SK-N-SH (cell line): ENCODE measurements at regions not wholly inside any gene's neighbourhood (a gene's known extent, or its start where the extent isn't known, plus 50 kb on each side); places are given as distances from the start of the nearest gene placed in this dataset.

Experiments used
- CTCF ChIA-PET: fragments of 300-600, 350-600 bp; formaldehyde crosslinking; extraction: SDS; loops from one replicate; lab custom pipeline; 2021; lab: Yijun Ruan, JAX
- POLR2A ChIA-PET: fragments of 350-600 bp; sonication (Branson Sonifier 250); formaldehyde crosslinking; extraction: SDS; loops from one replicate; lab custom pipeline; 2020; ENCODE audit warnings: antibody characterized with exemption, inconsistent platforms; lab: Yijun Ruan, JAX
- DNase-seq: peaks from one replicate; pipeline ENCODE4 v3.0.0; 2012
- H2AFZ ChIP-seq: fragments of 200-600 bp; sonication (generic); 2 replicates; pipeline ENCODE4 v1.8.1; 2016; ENCODE audit warnings: antibody characterized with exemption, mild to moderate bottlenecking, low read depth
- H3F3A ChIP-seq: fragments of 200-600 bp; sonication (generic); replicated peaks from 2 replicates; pipeline ENCODE3; 2016; ENCODE audit warnings: antibody characterized with exemption, mild to moderate bottlenecking; ENCODE audit not compliant: insufficient read depth
- H3K27ac ChIP-seq, 2 experiments: fragments of 200-500 bp in 1 of 2; fragments of 200-600 bp in 1 of 2; sonication (Bioruptor generic) in 1 of 2; sonication (generic), shearing (Covaris generic) in 1 of 2; 2 replicates each; pipeline versions ENCODE4 v1.5.1 to v1.6.1; 2014 to 2016; ENCODE audit warnings: low read depth in 2 of 2, inconsistent platforms in 1 of 2, low read length in 1 of 2, mild to moderate bottlenecking in 1 of 2, mixed read lengths in 1 of 2
- H3K27me3 ChIP-seq: fragments of 200-600 bp; sonication (generic), shearing (Covaris generic); 2 replicates; pipeline ENCODE4 v1.6.1; 2016; ENCODE audit warnings: mixed run types; ENCODE audit not compliant: insufficient read depth
- H3K36me3 ChIP-seq, 2 experiments: fragments of 200-500 bp in 1 of 2; fragments of 200-600 bp in 1 of 2; sonication (Bioruptor generic) in 1 of 2; sonication (generic) in 1 of 2; replicated peaks in 1 of 2; 2 replicates each; pipeline versions ENCODE3 to v1.5.1; 2014 to 2016; ENCODE audit warnings: low read length in 1 of 2, mild to moderate bottlenecking in 1 of 2; ENCODE audit not compliant: insufficient read depth in 2 of 2, control insufficient read depth in 1 of 2
- H3K4me1 ChIP-seq, 2 experiments: fragments of 200-500 bp in 1 of 2; fragments of 200-600 bp in 1 of 2; sonication (Bioruptor generic) in 1 of 2; sonication (generic), shearing (Covaris generic) in 1 of 2; 2 replicates each; pipeline versions ENCODE4 v1.5.1 to v1.6.1; 2014 to 2016; ENCODE audit warnings: low read depth in 1 of 2, low read length in 1 of 2, mixed run types in 1 of 2; ENCODE audit not compliant: insufficient read depth in 2 of 2, control insufficient read depth in 1 of 2
- H3K4me2 ChIP-seq: fragments of 200-600 bp; sonication (generic), shearing (Covaris generic); 2 replicates; pipeline ENCODE4 v1.6.1; 2017; ENCODE audit warnings: mixed run types
- H3K4me3 ChIP-seq, 2 experiments: fragments of 200-500 bp in 1 of 2; fragments of 200-600 bp in 1 of 2; sonication (Bioruptor generic) in 1 of 2; sonication (generic), shearing (Covaris generic) in 1 of 2; 2 replicates each; pipeline versions ENCODE4 v1.5.1 to v1.8.1; 2014 to 2016; ENCODE audit warnings: low read depth in 2 of 2, inconsistent platforms in 1 of 2, low read length in 1 of 2, mild to moderate bottlenecking in 1 of 2, mixed read lengths in 1 of 2, moderate library complexity in 1 of 2
- H3K79me2 ChIP-seq: fragments of 200-600 bp; sonication (generic); 2 replicates; pipeline ENCODE4 v1.8.1; 2017; ENCODE audit warnings: mild to moderate bottlenecking; ENCODE audit not compliant: insufficient read depth
- H3K9ac ChIP-seq: fragments of 200-600 bp; sonication (generic); 2 replicates; pipeline ENCODE4 v1.6.1; 2017; ENCODE audit warnings: mixed run types
- H3K9me2 ChIP-seq: fragments of 200-600 bp; sonication (generic); 2 replicates; pipeline ENCODE4 v1.6.1; 2017; ENCODE audit warnings: mixed run types
- H3K9me3 ChIP-seq: fragments of 200-600 bp; sonication (generic); 2 replicates; pipeline ENCODE4 v1.6.1; 2017; ENCODE audit warnings: mixed run types, mild to moderate bottlenecking, moderate library complexity
- H4K20me1 ChIP-seq: fragments of 200-600 bp; sonication (generic); 2 replicates; pipeline ENCODE4 v1.6.1; 2017; ENCODE audit warnings: mild to moderate bottlenecking, mixed run types; ENCODE audit not compliant: insufficient read depth
- CTCF ChIP-seq: fragments of 200-600 bp; sonication (generic); IDR thresholded peaks from 2 replicates; pipeline ENCODE4 v1.6.1; 2017; ENCODE audit warnings: antibody characterized with exemption, mild to moderate bottlenecking, moderate library complexity
- ELF1 ChIP-seq: IDR thresholded peaks from 2 replicates; pipeline ENCODE4 v1.4.0; 2012
- EP300 ChIP-seq, 2 experiments: IDR thresholded peaks; 2 replicates each; pipeline versions ENCODE4 v1.4.0 to v1.6.1; 2012; ENCODE audit warnings: borderline replicate concordance in 1 of 2, low read depth in 1 of 2, low read length in 1 of 2
- FOXM1 ChIP-seq: IDR thresholded peaks from 2 replicates; pipeline ENCODE4 v1.4.0; 2012; ENCODE audit warnings: low read depth, mild to moderate bottlenecking
- NFIC ChIP-seq: IDR thresholded peaks from 2 replicates; pipeline ENCODE4 v1.4.0; 2012; ENCODE audit warnings: borderline replicate concordance
- NRF1 ChIP-seq: IDR thresholded peaks from 2 replicates; pipeline ENCODE4 v1.6.1; 2012; ENCODE audit warnings: low read depth, mild to moderate bottlenecking, low read length
- PBX3 ChIP-seq: IDR thresholded peaks from 2 replicates; pipeline ENCODE4; 2012
- RCOR1 ChIP-seq: fragments of 150-350 bp; IDR thresholded peaks from 2 replicates; pipeline ENCODE4 v1.6.1; 2017; ENCODE audit warnings: antibody characterized with exemption, low read length
- RFX5 ChIP-seq: IDR thresholded peaks from 2 replicates; pipeline ENCODE4 v1.6.1; 2012; ENCODE audit warnings: mild to moderate bottlenecking, improper control_type of control experiment, low read length
- YY1 ChIP-seq: IDR thresholded peaks from 2 replicates; pipeline ENCODE4 v1.4.0; 2012; ENCODE audit warnings: low read depth, mild to moderate bottlenecking
- WGBS: methylation state at CpG from one replicate; pipeline ENCODE4 v1.1.6; 2017; ENCODE audit warnings: low lambda C conversion rate; 5-methylcytosine and 5-hydroxymethylcytosine counted together
- TF ChIP-seq, protein P1 (sequence below): fragments of 150-350 bp; IDR thresholded peaks from 2 replicates; pipeline ENCODE4 v1.6.1; 2017; ENCODE audit warnings: antibody characterized with exemption, low read length, low read depth, borderline replicate concordance

DNA sequence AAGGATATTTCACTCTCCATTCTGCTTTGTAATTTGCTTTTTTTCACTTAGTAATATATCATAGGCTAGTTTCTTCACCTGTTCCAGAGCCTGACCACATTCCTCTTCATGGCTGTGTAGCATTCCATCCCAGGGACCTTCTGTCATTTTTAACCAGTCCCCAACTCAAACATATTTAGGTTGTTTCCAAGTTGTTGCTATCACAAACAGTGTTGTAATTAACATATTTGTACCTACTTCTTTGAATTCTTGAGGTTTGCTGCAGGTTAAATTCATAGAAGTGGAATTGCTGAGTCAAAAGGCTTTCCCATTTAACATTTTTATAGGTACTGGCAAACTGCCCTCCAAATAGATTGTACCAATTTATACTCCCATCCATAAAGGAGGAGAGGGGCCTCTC, 65.1 kb upstream of the MED9 start:
- Histone ChIP-seq H3K9ac (no peak overlapping the region; the same call in 1 of the 2 replicates), H3K27me3 (no peaks in the 10 kb centered on the region), H3F3A (peaks cover 5% of the 10 kb centered on the region), H3K36me3 (no peaks in the 10 kb centered on the region), H3K9me3 (no peaks in the 10 kb centered on the region), H3K9me2 (no peaks in the 10 kb centered on the region), H3K4me2 (no peak overlapping the region), H3K27ac (no peak overlapping the region), H3K4me3 (no peak overlapping the region), H3K4me1 (peaks cover 0 to 10% of the 10 kb centered on the region in 2 experiments; a peak in 1 of 4 replicates), H3K79me2 (no peaks in the 10 kb centered on the region), H2AFZ (no peak overlapping the region), H4K20me1 (no peaks in the 10 kb centered on the region)
- no peak for DNase-seq
- POLR2A ChIA-PET: no interaction called here
- CTCF ChIA-PET: no interaction called here
- TF ChIP-seq NFIC: no peak
- TF ChIP-seq ELF1: no peak
- TF ChIP-seq NRF1: no peak
- TF ChIP-seq EP300 (IDR thresholded peaks at IDR 0.05; ENCODE audit: borderline replicate concordance in 1 of 2, low read depth in 1 of 2, low read length in 1 of 2): no peak

GRCh38 chr17:17412326-17412725, 64.5 kb upstream of the MED9 start:
- Histone ChIP-seq H3K4me2 (no peak overlapping the region), H2AFZ (peak overlapping the region; percentile 50; the same call in 1 of the 2 replicates), H3K27me3 (no peaks in the 10 kb centered on the region), H3K27ac (no peak overlapping the region), H3K9me2 (no peaks in the 10 kb centered on the region), H4K20me1 (no peaks in the 10 kb centered on the region), H3K36me3 (no peaks in the 10 kb centered on the region), H3F3A (peaks cover 5% of the 10 kb centered on the region), H3K4me1 (peaks cover 0 to 11% of the 10 kb centered on the region in 2 experiments; a peak in 1 of 4 replicates), H3K4me3 (no peak overlapping the region), H3K79me2 (no peaks in the 10 kb centered on the region), H3K9ac (no peak overlapping the region; the same call in 1 of the 2 replicates), H3K9me3 (no peaks in the 10 kb centered on the region)
- WGBS: 44% methylated on average over 4 of the region's 4 CpGs
- CTCF ChIA-PET: interaction anchor here (0.9 kb wide), 1 partner anchor 57 kb away, joined by 4 read pairs; no protein-coding TSS in a partner anchor
- POLR2A ChIA-PET: no interaction called here
- TF ChIP-seq PBX3: no peak
- TF ChIP-seq NFIC: no peak
- no peak for TF ChIP-seq FOXM1
- TF ChIP-seq YY1: no peak
- TF ChIP-seq RFX5: no peak
- no peak for TF ChIP-seq RCOR1
- TF ChIP-seq, protein P1, sequence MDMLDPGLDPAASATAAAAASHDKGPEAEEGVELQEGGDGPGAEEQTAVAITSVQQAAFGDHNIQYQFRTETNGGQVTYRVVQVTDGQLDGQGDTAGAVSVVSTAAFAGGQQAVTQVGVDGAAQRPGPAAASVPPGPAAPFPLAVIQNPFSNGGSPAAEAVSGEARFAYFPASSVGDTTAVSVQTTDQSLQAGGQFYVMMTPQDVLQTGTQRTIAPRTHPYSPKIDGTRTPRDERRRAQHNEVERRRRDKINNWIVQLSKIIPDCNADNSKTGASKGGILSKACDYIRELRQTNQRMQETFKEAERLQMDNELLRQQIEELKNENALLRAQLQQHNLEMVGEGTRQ: no peak
- no peak for TF ChIP-seq CTCF
- DNase-seq: no peak
